ENCODE measurements at regions not wholly inside any gene's neighbourhood (a gene's known extent, or its start where the extent isn't known, plus 50 kb on each side); places are given as distances from the start of the nearest gene placed in this dataset.

GRCh38 chr11:92300876-92301275, 76.3 kb downstream of the FAT3 start:
- TF ChIP-seq, protein P1, sequence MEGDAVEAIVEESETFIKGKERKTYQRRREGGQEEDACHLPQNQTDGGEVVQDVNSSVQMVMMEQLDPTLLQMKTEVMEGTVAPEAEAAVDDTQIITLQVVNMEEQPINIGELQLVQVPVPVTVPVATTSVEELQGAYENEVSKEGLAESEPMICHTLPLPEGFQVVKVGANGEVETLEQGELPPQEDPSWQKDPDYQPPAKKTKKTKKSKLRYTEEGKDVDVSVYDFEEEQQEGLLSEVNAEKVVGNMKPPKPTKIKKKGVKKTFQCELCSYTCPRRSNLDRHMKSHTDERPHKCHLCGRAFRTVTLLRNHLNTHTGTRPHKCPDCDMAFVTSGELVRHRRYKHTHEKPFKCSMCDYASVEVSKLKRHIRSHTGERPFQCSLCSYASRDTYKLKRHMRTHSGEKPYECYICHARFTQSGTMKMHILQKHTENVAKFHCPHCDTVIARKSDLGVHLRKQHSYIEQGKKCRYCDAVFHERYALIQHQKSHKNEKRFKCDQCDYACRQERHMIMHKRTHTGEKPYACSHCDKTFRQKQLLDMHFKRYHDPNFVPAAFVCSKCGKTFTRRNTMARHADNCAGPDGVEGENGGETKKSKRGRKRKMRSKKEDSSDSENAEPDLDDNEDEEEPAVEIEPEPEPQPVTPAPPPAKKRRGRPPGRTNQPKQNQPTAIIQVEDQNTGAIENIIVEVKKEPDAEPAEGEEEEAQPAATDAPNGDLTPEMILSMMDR (IDR thresholded peaks at IDR 0.05) = no peak
- TF ChIP-seq EP300 (IDR thresholded peaks at IDR 0.05) = no peak
- no peak for TF ChIP-seq POLR2AphosphoS5 (IDR thresholded peaks at IDR 0.05)

All from upper lobe of left lung (tissue), 4 donors.